Activated CD8-positive, alpha-beta T cell treated with anti-CD3 and anti-CD28 coated beads, Interleukin-2, amount 10 ng/mL, durations not matched to agents 7 days and 5 days (primary cell): ENCODE measurements at regions not wholly inside any gene's neighbourhood (a gene's known extent, or its start where the extent isn't known, plus 50 kb on each side); places are given as distances from the start of the nearest gene placed in this dataset.
"Not testable (repeated sequence)": the region's sequence is repeated elsewhere in the genome, so short reads cannot be mapped to it uniquely, and the experiment has no call there.

Source experiments
- ATAC-seq: fragments of 150-1000 bp; cut with Tn5 transposase; one replicate; pipeline ENCODE4 v1.10.0; 2021; ENCODE audit warnings: moderate library complexity
- CTCF ChIA-PET: fragments of 350-600 bp; sonication (Branson Sonifier 250); formaldehyde crosslinking; loops from one replicate; lab custom pipeline; 2021; ENCODE audit warnings: antibody characterized with exemption; lab: Charles Lee
- POLR2A ChIA-PET: fragments of 350-600 bp; sonication (Branson Sonifier 250); formaldehyde crosslinking; loops from one replicate; lab custom pipeline; 2021; ENCODE audit warnings: antibody characterized with exemption; lab: Charles Lee
- DNase-seq: peaks from one replicate; pipeline ENCODE4 v3.0.0-alpha.2; 2020
- H3K27ac Mint-ChIP-seq: one replicate; pipeline ENCODE4 v1.8.0; 2021; ENCODE audit warnings: mild to moderate bottlenecking, mixed read lengths
- H3K27me3 Mint-ChIP-seq: one replicate; pipeline ENCODE4 v1.8.0; 2021; ENCODE audit warnings: low read depth, mixed read lengths
- H3K36me3 Mint-ChIP-seq: one replicate; pipeline ENCODE4 v1.8.0; 2021; ENCODE audit warnings: low read depth, mixed read lengths
- H3K4me1 Mint-ChIP-seq: one replicate; pipeline ENCODE4 v1.8.0; 2021; ENCODE audit warnings: low read depth, mixed read lengths
- H3K4me3 Mint-ChIP-seq: one replicate; pipeline ENCODE4 v1.8.0; 2021; ENCODE audit warnings: mild to moderate bottlenecking, mixed read lengths
- H3K9me3 Mint-ChIP-seq: one replicate; pipeline ENCODE4 v1.8.0; 2022; ENCODE audit warnings: mixed read lengths; ENCODE audit not compliant: insufficient read depth

- ChIA-PET POLR2A (no interaction called here), CTCF (no interaction called here)
- no peaks in the 10 kb centered on the region for H3K36me3 Mint-ChIP-seq
- peaks cover 5% of the 10 kb centered on the region for H3K9me3 Mint-ChIP-seq
- no peak overlapping the region for H3K4me3 Mint-ChIP-seq
- DNase-seq (no peak), ATAC-seq (no peak)
- no peaks in the 10 kb centered on the region for H3K4me1 Mint-ChIP-seq
- H3K27me3 Mint-ChIP-seq, result no peaks in the 10 kb centered on the region
- no peak overlapping the region for H3K27ac Mint-ChIP-seq
Observed at GRCh38 chr5:51665251-51665593, 282.0 kb downstream of the ISL1 start.

- H3K4me3 Mint-ChIP-seq, result no peak overlapping the region
- ChIA-PET POLR2A (no interaction called here), CTCF (no interaction called here)
- H3K4me1 Mint-ChIP-seq, result no peaks in the 10 kb centered on the region
- H3K36me3 Mint-ChIP-seq, result no peaks in the 10 kb centered on the region
- H3K27ac Mint-ChIP-seq, result no peak overlapping the region
- H3K27me3 Mint-ChIP-seq, result no peaks in the 10 kb centered on the region
- ATAC-seq (no peak), DNase-seq (no peak)
- peaks cover 17% of the 10 kb centered on the region for H3K9me3 Mint-ChIP-seq
Observed at GRCh38 chr5:51669095-51669494, 285.8 kb downstream of the ISL1 start.

- no peak overlapping the region for H3K4me3 Mint-ChIP-seq
- no peaks in the 10 kb centered on the region for H3K36me3 Mint-ChIP-seq
- no peak for DNase-seq
- POLR2A ChIA-PET, result no interaction called here
- H3K4me1 Mint-ChIP-seq, result no peaks in the 10 kb centered on the region
- CTCF ChIA-PET, result no interaction called here
- no peaks in the 10 kb centered on the region for H3K27me3 Mint-ChIP-seq
- H3K27ac Mint-ChIP-seq, result no peak overlapping the region
- no peak for ATAC-seq
- peaks cover 7% of the 10 kb centered on the region for H3K9me3 Mint-ChIP-seq
Observed at GRCh38 chr5:51678330-51678729, 295.1 kb downstream of the ISL1 start.

GRCh38 chr5:51679286-51679685 is 296.0 kb downstream of the ISL1 start:
- DNase-seq (no peak), ATAC-seq (no peak)
- Mint-ChIP-seq H3K9me3 (peaks cover 4% of the 10 kb centered on the region), H3K4me1 (no peaks in the 10 kb centered on the region), H3K4me3 (no peak overlapping the region), H3K27ac (no peak overlapping the region), H3K36me3 (no peaks in the 10 kb centered on the region), H3K27me3 (no peaks in the 10 kb centered on the region)
- ChIA-PET POLR2A (no interaction called here), CTCF (no interaction called here)

GRCh38 chr5:51684794-51685355 is 301.6 kb downstream of the ISL1 start:
- ChIA-PET POLR2A (no interaction called here), CTCF (no interaction called here)
- H3K4me1 Mint-ChIP-seq, result no peaks in the 10 kb centered on the region

GRCh38 chr5:51685419-51685818 is 302.2 kb downstream of the ISL1 start:
- no peak overlapping the region for H3K4me3 Mint-ChIP-seq
- no peak for ATAC-seq

More at GRCh38 chr5:51684794-51685355, 301.6 kb downstream of the ISL1 start:
- Mint-ChIP-seq H3K27me3 (no peaks in the 10 kb centered on the region), H3K9me3 (no peaks in the 10 kb centered on the region), H3K36me3 (no peaks in the 10 kb centered on the region), H3K27ac (no peak overlapping the region), H3K4me3 (no peak overlapping the region)
- DNase-seq (no peak), ATAC-seq (no peak)

GRCh38 chr5:51686622-51687021 is 303.4 kb downstream of the ISL1 start:
- H3K27ac Mint-ChIP-seq, result no peak overlapping the region
- H3K9me3 Mint-ChIP-seq, result peaks cover 8% of the 10 kb centered on the region
- CTCF ChIA-PET, result no interaction called here
- DNase-seq (no peak), ATAC-seq (no peak)
- no peaks in the 10 kb centered on the region for H3K36me3 Mint-ChIP-seq
- no peaks in the 10 kb centered on the region for H3K27me3 Mint-ChIP-seq
- H3K4me3 Mint-ChIP-seq, result no peak overlapping the region
- POLR2A ChIA-PET, result no interaction called here
- H3K4me1 Mint-ChIP-seq, result no peaks in the 10 kb centered on the region

More at GRCh38 chr5:51685419-51685818, 302.2 kb downstream of the ISL1 start:
- Mint-ChIP-seq H3K4me1 (no peaks in the 10 kb centered on the region), H3K27ac (no peak overlapping the region), H3K36me3 (no peaks in the 10 kb centered on the region), H3K9me3 (no peaks in the 10 kb centered on the region), H3K27me3 (no peaks in the 10 kb centered on the region)
- CTCF ChIA-PET, result no interaction called here
- DNase-seq, result no peak
- POLR2A ChIA-PET, result no interaction called here

- H3K4me3 Mint-ChIP-seq, result no peak overlapping the region
- ChIA-PET CTCF (no interaction called here), POLR2A (no interaction called here)
- ATAC-seq (no peak), DNase-seq (no peak)
- no peaks in the 10 kb centered on the region for H3K4me1 Mint-ChIP-seq
- peaks cover 28% of the 10 kb centered on the region for H3K9me3 Mint-ChIP-seq
- no peak overlapping the region for H3K27ac Mint-ChIP-seq
- H3K27me3 Mint-ChIP-seq, result no peaks in the 10 kb centered on the region
- H3K36me3 Mint-ChIP-seq, result no peaks in the 10 kb centered on the region
Observed at GRCh38 chr5:51691538-51692079, 308.4 kb downstream of the ISL1 start.

GRCh38 chr5:51694826-51695225 is 311.6 kb downstream of the ISL1 start:
- H3K27ac Mint-ChIP-seq, result no peak overlapping the region
- ATAC-seq (no peak), DNase-seq (no peak)
- peaks cover 28% of the 10 kb centered on the region for H3K9me3 Mint-ChIP-seq
- H3K4me3 Mint-ChIP-seq, result no peak overlapping the region
- CTCF ChIA-PET, result no interaction called here
- no peaks in the 10 kb centered on the region for H3K36me3 Mint-ChIP-seq
- no peaks in the 10 kb centered on the region for H3K27me3 Mint-ChIP-seq
- no peaks in the 10 kb centered on the region for H3K4me1 Mint-ChIP-seq
- POLR2A ChIA-PET, result no interaction called here

GRCh38 chr5:51696122-51696521 is 312.9 kb downstream of the ISL1 start:
- no peak for ATAC-seq
- Mint-ChIP-seq H3K36me3 (no peaks in the 10 kb centered on the region), H3K4me3 (no peak overlapping the region), H3K9me3 (peaks cover 28% of the 10 kb centered on the region), H3K4me1 (no peaks in the 10 kb centered on the region), H3K27me3 (no peaks in the 10 kb centered on the region), H3K27ac (no peak overlapping the region)
- DNase-seq, result no peak
- ChIA-PET POLR2A (no interaction called here), CTCF (no interaction called here)

- H3K4me1 Mint-ChIP-seq, ATAC-seq, H3K27me3 Mint-ChIP-seq, POLR2A ChIA-PET, CTCF ChIA-PET, H3K27ac Mint-ChIP-seq, H3K4me3 Mint-ChIP-seq, DNase-seq, H3K36me3 Mint-ChIP-seq: not testable (repeated sequence)
- peaks cover 16% of the 10 kb centered on the region for H3K9me3 Mint-ChIP-seq
Observed at GRCh38 chr5:51702046-51702445, 318.8 kb downstream of the ISL1 start.

GRCh38 chr5:51712201-51712600 is 329.0 kb downstream of the ISL1 start:
- DNase-seq (no peak), ATAC-seq (no peak)
- no peaks in the 10 kb centered on the region for H3K27me3 Mint-ChIP-seq
- H3K36me3 Mint-ChIP-seq, result no peaks in the 10 kb centered on the region
- no peak overlapping the region for H3K27ac Mint-ChIP-seq
- ChIA-PET CTCF (no interaction called here), POLR2A (no interaction called here)
- no peaks in the 10 kb centered on the region for H3K4me1 Mint-ChIP-seq
- H3K9me3 Mint-ChIP-seq, result peaks cover 9% of the 10 kb centered on the region
- no peak overlapping the region for H3K4me3 Mint-ChIP-seq

GRCh38 chr5:51715445-51715844 is 332.2 kb downstream of the ISL1 start:
- DNase-seq, H3K4me1 Mint-ChIP-seq, H3K4me3 Mint-ChIP-seq, CTCF ChIA-PET, ATAC-seq, H3K9me3 Mint-ChIP-seq, H3K27ac Mint-ChIP-seq, H3K27me3 Mint-ChIP-seq, POLR2A ChIA-PET, H3K36me3 Mint-ChIP-seq: not testable (repeated sequence)
